GM08714 (cell line): ENCODE measurements at regions not wholly inside any gene's neighbourhood (a gene's known extent, or its start where the extent isn't known, plus 50 kb on each side); places are given as distances from the start of the nearest gene placed in this dataset.
"Not testable (repeated sequence)": the region's sequence is repeated elsewhere in the genome, so short reads cannot be mapped to it uniquely, and the experiment has no call there.

Experiments
- H3K4me3 ChIP-seq: fragments of 200-500 bp; sonication (Bioruptor generic); 2 replicates; pipeline ENCODE4 v1.5.1; 2014; ENCODE audit warnings: mild to moderate bottlenecking, low read length, inconsistent platforms
- ZNF274 ChIP-seq: IDR thresholded peaks from 2 replicates; pipeline ENCODE4 v1.6.1; 2012; ENCODE audit warnings: mild to moderate bottlenecking, low read depth, low read length

GRCh38 chr4:178003098-178003657, 560.9 kb upstream of the AGA start:
- no peak for TF ChIP-seq ZNF274
- no peak overlapping the region for H3K4me3 ChIP-seq

GRCh38 chr4:178010596-178010995, 568.4 kb upstream of the AGA start:
- H3K4me3 ChIP-seq, result no peak overlapping the region
- TF ChIP-seq ZNF274, result no peak

- not testable (repeated sequence) for H3K4me3 ChIP-seq
These were observed 572.8 kb upstream of the AGA start for GRCh38 chr4:178015046-178015445.

- no peak for TF ChIP-seq ZNF274
- no peak overlapping the region for H3K4me3 ChIP-seq
These were observed 584.8 kb upstream of the AGA start for GRCh38 chr4:178026999-178027398.

GRCh38 chr4:178027796-178028195, 585.6 kb upstream of the AGA start:
- no peak for TF ChIP-seq ZNF274

GRCh38 chr4:178028481-178028880, 586.2 kb upstream of the AGA start:
- H3K4me3 ChIP-seq, result no peak overlapping the region
- no peak for TF ChIP-seq ZNF274

More at GRCh38 chr4:178027796-178028195, 585.6 kb upstream of the AGA start:
- no peak overlapping the region for H3K4me3 ChIP-seq

- no peak for TF ChIP-seq ZNF274
- no peak overlapping the region for H3K4me3 ChIP-seq
These were observed 595.4 kb upstream of the AGA start for GRCh38 chr4:178037459-178038214.

- H3K4me3 ChIP-seq, result no peak overlapping the region
- no peak for TF ChIP-seq ZNF274
These were observed 614.8 kb upstream of the AGA start for GRCh38 chr4:178056996-178057395.

GRCh38 chr4:178063568-178063967, 621.3 kb upstream of the AGA start:
- no peak overlapping the region for H3K4me3 ChIP-seq
- TF ChIP-seq ZNF274, result no peak

- no peak overlapping the region for H3K4me3 ChIP-seq
- TF ChIP-seq ZNF274, result no peak
These were observed 624.2 kb upstream of the AGA start for GRCh38 chr4:178066338-178066941.

GRCh38 chr4:178068136-178068535, 625.9 kb upstream of the AGA start:
- TF ChIP-seq ZNF274, result no peak
- H3K4me3 ChIP-seq, result no peak overlapping the region

GRCh38 chr4:178070163-178070562, 627.9 kb upstream of the AGA start:
- no peak for TF ChIP-seq ZNF274
- no peak overlapping the region for H3K4me3 ChIP-seq

- no peak for TF ChIP-seq ZNF274
- H3K4me3 ChIP-seq, result no peak overlapping the region
These were observed 638.1 kb upstream of the AGA start for GRCh38 chr4:178080312-178080711.

- H3K4me3 ChIP-seq, result no peak overlapping the region
- no peak for TF ChIP-seq ZNF274
These were observed 638.9 kb upstream of the AGA start for GRCh38 chr4:178081176-178081575.

GRCh38 chr4:178081896-178082295, 639.7 kb upstream of the AGA start:
- no peak overlapping the region for H3K4me3 ChIP-seq
- TF ChIP-seq ZNF274, result no peak
